ENCODE measurements at regions not wholly inside any gene's neighbourhood (a gene's known extent, or its start where the extent isn't known, plus 50 kb on each side); places are given as distances from the start of the nearest gene placed in this dataset.
A peak's percentile ranks its signal among the peaks of the same experiment; 100 is the strongest.
"Not testable (repeated sequence)": the region's sequence is repeated elsewhere in the genome, so short reads cannot be mapped to it uniquely, and the experiment has no call there.

DNA sequence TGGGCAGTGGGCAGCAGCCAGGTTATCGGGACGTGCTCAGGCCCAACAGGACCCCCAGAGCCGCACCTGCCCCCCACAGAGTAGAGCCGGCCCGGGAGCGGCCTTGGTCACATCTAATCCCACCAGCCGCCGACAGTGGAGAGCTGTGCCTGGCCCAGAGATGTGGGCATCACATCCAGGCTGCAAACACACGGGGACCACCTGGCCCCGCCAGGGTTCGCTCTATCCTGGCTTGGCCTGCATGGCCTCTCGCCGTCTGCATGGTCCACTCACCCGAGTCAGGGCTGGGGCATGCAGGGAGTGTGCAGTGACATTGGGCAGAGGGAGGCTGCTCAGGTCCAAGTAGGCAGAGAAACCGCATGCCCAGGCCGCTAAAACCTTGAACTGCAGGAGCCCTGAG is 144.9 kb downstream of the IGLL1 start:
- H3K27me3 Mint-ChIP-seq, H3K27ac Mint-ChIP-seq, POLR2A ChIA-PET: not testable (repeated sequence)

DNA sequence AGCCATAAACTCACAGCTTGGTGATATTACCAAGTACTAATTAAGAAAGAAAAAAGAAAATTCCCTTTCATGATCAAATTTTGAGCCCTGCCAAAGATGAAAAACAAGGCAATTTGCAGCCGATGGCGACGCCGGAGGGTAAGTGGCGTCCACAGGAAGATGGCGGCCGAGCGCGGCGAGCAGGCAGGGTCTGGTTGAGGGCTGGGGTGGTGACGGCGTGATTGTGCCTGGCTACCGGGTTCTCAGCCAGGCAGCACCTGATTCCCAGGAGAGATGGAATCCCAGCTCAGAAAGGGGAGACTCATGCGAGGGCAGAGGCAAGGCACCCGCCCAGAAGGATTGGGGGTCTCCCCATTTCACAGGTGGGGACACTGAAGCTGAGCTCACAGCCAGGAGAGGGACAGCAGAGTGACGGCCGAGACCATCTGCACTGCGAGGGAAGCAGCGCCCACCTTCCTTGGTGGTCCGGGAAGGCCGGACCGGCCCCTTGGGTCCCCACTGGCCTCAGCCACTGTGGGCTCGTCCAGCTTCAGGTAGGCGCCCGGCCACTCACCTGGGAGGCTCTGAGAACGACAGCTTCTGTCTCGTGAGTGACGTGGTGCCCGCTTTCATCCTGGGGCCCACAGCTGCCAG is 145.8 kb downstream of the IGLL1 start:
- CTCF ChIA-PET = interaction anchor here (1.7 kb wide), 1 partner anchor 22 kb away, joined by 4 read pairs; no protein-coding TSS in a partner anchor
- H3K27ac Mint-ChIP-seq; H3K4me3 Mint-ChIP-seq; DNase-seq; POLR2A ChIA-PET; H3K9me3 Mint-ChIP-seq; H3K36me3 Mint-ChIP-seq (ENCODE audit: low read depth); H3K4me1 Mint-ChIP-seq: not testable (repeated sequence)
- H3K27me3 Mint-ChIP-seq = peaks cover 14% of the 10 kb centered on the region

More for the DNA sequence above, 144.9 kb downstream of the IGLL1 start:
- not testable (repeated sequence) for H3K36me3 Mint-ChIP-seq (ENCODE audit: low read depth); H3K9me3 Mint-ChIP-seq; DNase-seq; H3K4me1 Mint-ChIP-seq; H3K4me3 Mint-ChIP-seq
- CTCF ChIA-PET = interaction anchor here (1.7 kb wide), 1 partner anchor 23 kb away, joined by 4 read pairs; no protein-coding TSS in a partner anchor

DNA sequence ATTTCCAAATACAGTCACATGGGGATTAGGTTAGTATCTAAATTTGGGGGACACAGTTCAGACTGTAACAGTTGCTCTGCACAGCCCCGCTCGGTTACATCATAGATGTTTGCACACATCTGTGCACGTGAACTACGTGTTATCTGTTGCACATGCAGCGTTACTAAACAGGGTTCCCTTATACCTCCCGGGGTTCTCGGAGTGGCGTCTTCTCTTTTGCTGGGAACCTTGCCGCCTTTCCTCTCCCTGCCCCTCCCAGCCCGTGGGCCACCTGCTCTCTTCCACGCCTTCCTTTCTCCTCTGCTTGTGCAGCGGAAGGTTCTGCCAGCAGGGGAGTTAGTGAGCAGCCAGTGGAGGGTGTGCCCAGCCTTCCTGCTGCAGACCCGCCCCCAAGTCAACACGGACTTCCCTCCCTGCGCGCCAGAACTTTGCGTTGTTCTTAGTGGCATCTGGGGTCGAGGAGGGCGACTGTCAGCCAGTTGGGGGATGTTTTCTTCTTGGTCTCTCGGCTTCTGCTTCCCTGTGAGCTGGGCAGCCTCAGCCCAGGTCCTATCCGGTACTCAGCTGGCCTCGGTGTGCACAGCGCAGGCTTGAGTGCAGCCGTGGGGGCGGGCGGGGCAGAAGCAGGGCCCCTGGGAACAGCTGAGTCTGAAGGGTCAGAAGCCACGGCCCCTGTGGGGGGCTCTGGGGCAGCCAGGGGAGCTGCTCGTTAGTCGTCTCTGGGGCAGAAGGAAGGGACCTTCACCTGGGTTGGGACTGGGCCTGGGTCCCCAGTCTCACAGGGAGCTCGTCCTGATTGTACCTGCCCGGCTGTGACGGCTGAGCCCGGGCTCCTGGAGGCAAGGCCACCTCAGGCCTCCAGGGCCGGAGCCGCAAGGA is 146.7 kb downstream of the IGLL1 start:
- Mint-ChIP-seq H3K27me3 (peaks cover 14% of the 10 kb centered on the region), H3K4me3 (peak overlapping the region; percentile 22)
- CTCF ChIA-PET = interaction anchor here (1.7 kb wide), 1 partner anchor 22 kb away, joined by 4 read pairs; no protein-coding TSS in a partner anchor
- H3K4me1 Mint-ChIP-seq; H3K9me3 Mint-ChIP-seq; H3K36me3 Mint-ChIP-seq (ENCODE audit: low read depth); POLR2A ChIA-PET; H3K27ac Mint-ChIP-seq: not testable (repeated sequence)
- DNase-seq = peak; percentile 58

DNA sequence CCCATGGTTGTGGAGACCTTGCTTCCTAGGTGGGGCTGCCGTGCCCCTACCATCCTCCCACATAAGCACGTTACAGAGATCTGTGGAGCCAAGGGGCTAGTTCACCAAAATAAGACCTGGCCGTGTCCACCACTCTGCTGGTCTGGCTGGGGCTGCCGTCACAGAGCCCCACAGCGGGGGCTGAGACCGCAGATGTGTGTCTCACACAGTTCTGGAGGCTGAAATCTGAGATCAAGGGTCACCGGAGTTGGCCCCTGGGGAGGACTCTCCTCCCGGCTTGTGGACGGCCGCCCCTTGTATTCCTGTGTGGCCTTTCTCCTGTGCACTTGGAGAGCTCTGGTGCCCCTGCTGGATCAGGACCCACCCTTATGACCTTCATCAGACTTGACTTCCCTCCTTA is 147.4 kb downstream of the IGLL1 start:
- Mint-ChIP-seq H3K9me3 (peaks cover 13% of the 10 kb centered on the region), H3K4me3 (peak overlapping the region; percentile 22), H3K27me3 (peaks cover 14% of the 10 kb centered on the region)
- H3K4me1 Mint-ChIP-seq; CTCF ChIA-PET; H3K36me3 Mint-ChIP-seq (ENCODE audit: low read depth); DNase-seq; POLR2A ChIA-PET; H3K27ac Mint-ChIP-seq: not testable (repeated sequence)

DNA sequence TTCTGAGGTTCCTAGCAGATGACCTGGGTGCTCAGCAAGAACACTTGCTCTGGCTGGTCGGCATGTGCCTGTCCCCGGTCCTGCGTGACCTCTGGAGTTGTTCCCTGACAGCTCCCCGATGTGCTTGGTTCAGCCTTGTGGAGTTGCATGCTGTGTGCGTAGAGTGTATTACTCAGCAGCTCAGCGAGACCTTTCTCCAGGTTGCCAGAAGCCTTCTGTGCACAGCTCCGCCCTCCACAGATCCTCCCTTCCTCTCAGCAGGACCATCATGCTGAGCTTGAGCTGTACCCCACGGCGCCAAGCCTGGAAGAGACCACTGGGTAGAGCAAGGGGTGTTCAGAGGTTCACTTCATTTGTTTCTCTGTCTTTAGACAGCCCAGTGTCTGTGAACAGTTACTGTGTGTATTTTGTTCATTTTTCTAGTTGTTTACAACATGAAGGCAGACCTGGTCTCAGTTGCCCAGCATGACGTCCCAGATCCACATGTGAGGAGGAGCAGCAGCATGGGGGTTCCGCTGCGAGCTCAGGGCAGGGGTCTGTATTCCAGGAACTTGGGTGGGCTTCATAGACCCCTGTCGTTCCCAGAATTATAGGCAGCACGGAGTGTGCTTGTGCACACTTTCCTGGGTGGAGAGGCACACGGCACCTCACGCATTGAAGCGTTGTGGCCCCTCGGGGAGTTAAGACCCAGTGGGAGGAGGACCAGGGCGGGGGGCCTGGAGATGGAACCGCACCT is 148.6 kb downstream of the IGLL1 start:
- ChIA-PET CTCF (no interaction called here), POLR2A (no interaction called here)
- no peak for DNase-seq
- no peak overlapping the region for H3K27ac Mint-ChIP-seq
- no peak overlapping the region for H3K4me3 Mint-ChIP-seq
- H3K36me3 Mint-ChIP-seq (ENCODE audit: low read depth) = peaks cover 3% of the 10 kb centered on the region
- H3K27me3 Mint-ChIP-seq = peaks cover 14% of the 10 kb centered on the region
- H3K9me3 Mint-ChIP-seq = peaks cover 14% of the 10 kb centered on the region
- peaks cover 8% of the 10 kb centered on the region for H3K4me1 Mint-ChIP-seq

DNA sequence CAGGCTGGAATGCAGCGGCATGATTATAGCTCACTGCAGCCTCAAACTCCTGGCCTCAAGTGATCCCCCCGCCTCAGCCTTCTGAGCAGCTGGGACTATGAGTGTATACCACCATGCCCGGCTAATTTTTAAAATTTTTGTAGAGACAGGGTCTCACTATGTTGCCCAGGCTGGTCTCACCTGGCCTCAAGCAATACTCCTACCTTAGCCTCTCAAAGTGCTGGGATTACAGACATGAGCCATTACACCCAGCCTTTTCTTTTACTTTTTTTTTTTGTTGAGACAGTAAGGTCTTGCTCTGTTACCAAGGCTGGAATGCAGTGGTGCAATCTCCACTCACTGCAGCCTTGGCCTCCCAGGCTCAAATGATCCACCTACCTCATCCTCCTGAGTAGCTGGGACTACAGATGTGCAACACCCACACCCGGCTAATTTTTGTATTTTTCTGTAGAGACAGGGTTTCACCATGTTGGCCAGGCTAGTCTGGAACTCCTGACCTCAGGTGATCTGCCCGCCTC is 155.5 kb downstream of the IGLL1 start:
- not testable (repeated sequence) for H3K4me3 Mint-ChIP-seq, H3K27ac Mint-ChIP-seq, H3K4me1 Mint-ChIP-seq

DNA sequence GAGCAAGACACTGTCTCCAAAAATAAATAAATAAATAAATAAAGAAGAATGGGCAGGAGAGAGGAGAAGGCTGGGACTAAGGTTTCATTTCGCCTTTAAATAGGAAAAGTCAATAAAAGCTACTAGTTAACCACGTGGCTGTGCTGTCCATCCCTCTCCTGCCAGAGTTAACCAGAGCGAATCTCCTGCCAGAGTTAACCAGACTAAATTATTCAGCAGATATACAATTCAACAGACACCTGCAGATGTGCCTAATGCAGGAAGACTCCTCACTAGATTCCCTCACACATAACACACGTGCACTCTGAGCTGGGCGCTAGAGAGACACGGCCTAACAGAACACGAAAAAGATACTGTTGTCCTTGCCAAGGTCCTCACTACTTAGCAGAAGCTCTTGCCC is 156.1 kb downstream of the IGLL1 start:
- Mint-ChIP-seq H3K4me1 (peaks cover 4% of the 10 kb centered on the region), H3K27me3 (no peaks in the 10 kb centered on the region), H3K4me3 (no peak overlapping the region), H3K27ac (no peak overlapping the region), H3K9me3 (peaks cover 4% of the 10 kb centered on the region), H3K36me3 (ENCODE audit: low read depth) (no peaks in the 10 kb centered on the region)
- CTCF ChIA-PET = interaction anchor here (0.7 kb wide), 1 partner anchor 11 kb away, joined by 3 read pairs; no protein-coding TSS in a partner anchor
- DNase-seq = no peak
- POLR2A ChIA-PET = no interaction called here

More for the DNA sequence above, 155.5 kb downstream of the IGLL1 start:
- H3K9me3 Mint-ChIP-seq; POLR2A ChIA-PET; DNase-seq; H3K36me3 Mint-ChIP-seq (ENCODE audit: low read depth); CTCF ChIA-PET; H3K27me3 Mint-ChIP-seq: not testable (repeated sequence)

DNA sequence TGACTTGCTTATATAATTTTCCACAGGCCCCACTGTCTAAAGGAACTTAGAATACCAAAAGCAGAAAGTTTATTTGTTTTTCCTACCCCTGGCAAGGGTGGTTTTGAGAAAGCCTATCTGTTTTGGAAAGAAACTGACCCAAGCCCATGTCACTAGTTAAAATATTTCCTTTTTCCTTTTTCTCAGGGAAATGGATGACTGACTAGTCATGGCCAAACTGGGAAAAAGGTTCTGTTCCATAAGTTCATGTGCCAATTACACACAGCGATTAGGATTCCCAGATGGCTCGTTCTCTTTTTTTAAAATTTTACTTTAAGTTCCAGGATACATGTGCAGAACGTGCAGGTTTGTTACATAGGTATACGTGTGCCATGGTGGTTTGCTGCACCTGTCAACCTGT is 157.8 kb downstream of the IGLL1 start:
- CTCF ChIA-PET; POLR2A ChIA-PET; H3K4me1 Mint-ChIP-seq; H3K36me3 Mint-ChIP-seq (ENCODE audit: low read depth); DNase-seq; H3K27ac Mint-ChIP-seq; H3K4me3 Mint-ChIP-seq; H3K9me3 Mint-ChIP-seq; H3K27me3 Mint-ChIP-seq: not testable (repeated sequence)

DNA sequence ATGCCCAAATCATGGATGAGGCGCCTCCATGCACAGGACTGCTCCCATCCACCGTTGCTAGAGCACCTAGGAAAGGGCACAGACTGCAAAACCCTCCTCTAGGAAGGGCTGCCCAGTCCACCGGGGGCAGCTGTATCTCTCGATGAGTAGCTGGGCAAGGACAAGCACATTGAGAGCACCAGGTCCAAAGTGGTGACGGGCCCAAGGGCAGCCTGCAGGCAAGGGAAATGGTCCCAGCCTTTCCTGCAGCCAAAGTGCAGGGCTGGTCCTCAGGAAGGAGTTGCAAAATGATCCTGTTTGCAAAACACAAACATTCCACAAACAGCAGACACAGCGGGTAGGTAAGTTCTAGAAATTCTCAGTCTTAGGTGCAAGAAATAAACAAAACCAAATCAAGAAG is 158.8 kb downstream of the IGLL1 start:
- H3K4me1 Mint-ChIP-seq; H3K36me3 Mint-ChIP-seq (ENCODE audit: low read depth); H3K27ac Mint-ChIP-seq; H3K4me3 Mint-ChIP-seq; H3K27me3 Mint-ChIP-seq; DNase-seq; CTCF ChIA-PET; H3K9me3 Mint-ChIP-seq; POLR2A ChIA-PET: not testable (repeated sequence)

DNA sequence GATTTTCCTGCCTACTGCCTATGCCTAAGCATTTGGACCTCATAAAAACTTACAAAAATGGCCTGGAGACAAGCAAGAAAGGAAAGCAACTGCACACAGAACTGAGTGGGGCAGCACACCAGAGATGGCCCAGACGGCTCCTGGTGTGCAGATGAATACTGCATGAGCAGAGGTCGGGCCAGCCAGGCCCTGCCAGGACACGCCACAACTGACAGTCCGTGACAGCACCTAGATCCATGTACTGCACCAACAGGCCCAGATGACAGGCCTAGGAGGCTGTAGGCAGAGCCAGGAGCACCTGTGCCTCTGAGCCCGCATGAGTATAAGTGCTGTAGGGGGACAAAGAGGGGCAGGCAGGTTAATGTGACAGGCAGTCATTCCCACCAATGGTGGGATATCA is 160.2 kb downstream of the IGLL1 start:
- Mint-ChIP-seq H3K9me3 (no peaks in the 10 kb centered on the region), H3K36me3 (ENCODE audit: low read depth) (no peaks in the 10 kb centered on the region), H3K4me1 (no peaks in the 10 kb centered on the region), H3K27me3 (peaks cover 6% of the 10 kb centered on the region), H3K4me3 (no peak overlapping the region), H3K27ac (no peak overlapping the region)
- POLR2A ChIA-PET = no interaction called here
- CTCF ChIA-PET = no interaction called here
- DNase-seq = no peak

DNA sequence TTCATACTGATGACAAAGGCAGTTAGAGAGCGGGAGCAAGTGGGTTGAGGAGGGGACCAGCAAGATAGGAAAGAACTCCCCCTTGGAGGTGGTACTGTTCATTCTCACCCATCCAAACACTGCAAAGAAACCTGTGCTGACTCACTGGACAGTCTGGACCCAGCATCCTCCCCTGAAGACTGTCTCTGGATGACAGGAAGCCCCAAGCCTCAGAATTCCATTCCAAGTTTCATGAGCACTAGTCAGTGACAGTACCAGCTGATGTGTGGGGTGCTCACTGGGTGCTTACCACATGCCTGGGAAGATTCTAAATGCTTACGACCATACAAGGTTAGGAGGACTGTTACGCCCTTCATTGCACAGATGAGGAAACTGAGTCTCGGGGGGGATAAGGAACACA is 160.9 kb downstream of the IGLL1 start:
- Mint-ChIP-seq H3K9me3 (no peaks in the 10 kb centered on the region), H3K4me1 (no peaks in the 10 kb centered on the region), H3K27ac (no peak overlapping the region), H3K27me3 (peaks cover 6% of the 10 kb centered on the region), H3K36me3 (ENCODE audit: low read depth) (no peaks in the 10 kb centered on the region), H3K4me3 (no peak overlapping the region)
- DNase-seq = no peak
- ChIA-PET CTCF (no interaction called here), POLR2A (no interaction called here)

DNA sequence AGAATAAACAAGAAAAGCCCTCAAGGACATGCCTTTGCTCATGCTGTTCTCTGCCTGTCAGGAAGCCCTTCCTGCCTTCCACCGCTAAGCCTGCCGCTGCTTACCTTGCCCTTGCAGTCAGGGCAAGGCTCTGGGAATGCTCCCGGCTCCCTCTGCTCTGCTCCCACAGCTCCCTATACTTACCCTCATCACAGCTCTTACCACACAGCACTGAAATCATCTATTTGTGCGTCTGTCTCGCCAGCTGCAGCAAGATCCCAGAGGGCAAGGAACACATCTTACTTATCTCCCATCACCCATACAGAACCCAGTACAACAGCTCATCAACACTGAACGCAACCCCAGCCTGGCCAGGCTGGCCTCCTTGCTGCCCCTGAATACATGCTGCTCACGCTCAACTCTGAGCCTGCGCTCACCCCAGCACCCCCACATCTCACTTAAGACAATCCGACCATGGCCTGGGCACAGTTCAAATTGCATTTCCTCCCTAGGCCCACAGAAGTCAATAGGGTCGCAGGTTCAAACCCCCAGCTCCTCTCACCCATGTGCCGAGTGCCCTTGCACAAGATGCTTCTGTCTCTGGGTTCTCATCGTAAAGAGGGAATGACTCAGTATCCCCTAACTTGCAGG is 161.8 kb downstream of the IGLL1 start:
- no peaks in the 10 kb centered on the region for H3K4me1 Mint-ChIP-seq
- H3K36me3 Mint-ChIP-seq (ENCODE audit: low read depth) = no peaks in the 10 kb centered on the region
- POLR2A ChIA-PET = no interaction called here
- no peak overlapping the region for H3K27ac Mint-ChIP-seq
- peaks cover 9% of the 10 kb centered on the region for H3K27me3 Mint-ChIP-seq
- DNase-seq = no peak
- CTCF ChIA-PET = interaction anchor here (0.6 kb wide), 1 partner anchor 10 kb away, joined by 3 read pairs; no protein-coding TSS in a partner anchor
- no peak overlapping the region for H3K4me3 Mint-ChIP-seq
- H3K9me3 Mint-ChIP-seq = no peaks in the 10 kb centered on the region

DNA sequence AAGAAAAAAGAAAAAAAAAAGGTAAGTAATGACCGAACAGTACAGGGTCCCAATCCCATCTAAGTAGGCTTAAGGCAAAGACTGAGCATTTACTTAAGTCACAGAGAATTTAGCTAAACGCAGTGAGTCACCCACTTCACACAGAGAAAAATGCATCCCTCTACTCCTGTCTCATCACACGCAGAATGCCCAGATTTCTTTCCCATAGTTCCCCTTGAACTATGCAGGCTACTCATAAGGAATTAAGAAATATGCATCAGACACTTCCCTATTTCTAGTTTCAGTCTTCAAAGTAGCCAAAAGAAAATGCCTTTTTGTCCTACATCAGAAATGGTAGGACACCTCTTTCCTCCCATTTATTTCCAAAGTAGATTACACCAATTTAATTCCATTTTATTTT is 162.8 kb downstream of the IGLL1 start:
- H3K4me1 Mint-ChIP-seq; H3K9me3 Mint-ChIP-seq; H3K4me3 Mint-ChIP-seq; CTCF ChIA-PET; H3K27ac Mint-ChIP-seq; DNase-seq; H3K36me3 Mint-ChIP-seq (ENCODE audit: low read depth); POLR2A ChIA-PET: not testable (repeated sequence)
- peaks cover 10% of the 10 kb centered on the region for H3K27me3 Mint-ChIP-seq

Measured in activated CD4-positive, alpha-beta memory T cell treated with anti-CD3 and anti-CD28 coated beads, Interleukin-2, amount 10 ng/mL, durations not matched to agents 7 days and 5 days (primary cell).